A673 (cell line): ENCODE measurements at regions not wholly inside any gene's neighbourhood (a gene's known extent, or its start where the extent isn't known, plus 50 kb on each side); places are given as distances from the start of the nearest gene placed in this dataset.

Source experiments
- BruUV-seq: library from RNA; stranded (reverse); fragments of 400-500 nt; replicated peaks from 2 replicates; lab custom pipeline; 2021; lab: Mats Ljungman, UMichigan
- CTCF ChIA-PET: fragments of 300-600 bp; sonication (Branson Sonifier 250); formaldehyde crosslinking; loops from one replicate; lab custom pipeline; 2022; ENCODE audit warnings: antibody characterized with exemption; lab: Charles Lee
- POLR2A ChIA-PET: fragments of 300-600 bp; sonication (Branson Sonifier 250); formaldehyde crosslinking; loops from one replicate; lab custom pipeline; 2022; ENCODE audit warnings: antibody characterized with exemption; ENCODE audit not compliant: low non-redundant PET; lab: Charles Lee
- DNase-seq: peaks from one replicate; pipeline ENCODE4 v3.0.0-alpha.2; 2015; ENCODE audit warnings: low spot score
- H3K27ac ChIP-seq: fragments of 200-600 bp; sonication (generic); 2 replicates; pipeline ENCODE4 v1.5.1; 2016; ENCODE audit warnings: mixed run types, low read depth, mild to moderate bottlenecking, mixed read lengths, antibody characterized with exemption, low read length; ENCODE audit not compliant: poor library complexity, severe bottlenecking
- H3K27me3 ChIP-seq: fragments of 200-600 bp; sonication (generic); replicated peaks from 2 replicates; pipeline ENCODE4 v1.6.1; 2017; ENCODE audit warnings: mixed run types, low read depth, mild to moderate bottlenecking, mixed read lengths, antibody characterized with exemption, low read length; ENCODE audit not compliant: insufficient read depth, poor library complexity
- H3K36me3 ChIP-seq: fragments of 200-600 bp; sonication (generic); 2 replicates; pipeline ENCODE4 v1.6.1; 2016; ENCODE audit warnings: mixed run types, mild to moderate bottlenecking, mixed read lengths, antibody characterized with exemption, low read length; ENCODE audit not compliant: insufficient read depth, poor library complexity, severe bottlenecking
- H3K4me1 ChIP-seq: fragments of 200-600 bp; sonication (generic); 2 replicates; pipeline ENCODE4 v1.6.1; 2017; ENCODE audit warnings: mixed run types, mild to moderate bottlenecking, mixed read lengths, antibody characterized with exemption, low read length; ENCODE audit not compliant: insufficient read depth, poor library complexity, severe bottlenecking
- H3K4me3 ChIP-seq: fragments of 200-600 bp; sonication (generic); 2 replicates; pipeline ENCODE4 v1.5.1; 2016; ENCODE audit warnings: low read depth, mixed run types, mild to moderate bottlenecking, mixed read lengths, low read length; ENCODE audit not compliant: poor library complexity, severe bottlenecking
- H3K9me3 ChIP-seq: fragments of 200-600 bp; sonication (generic); 2 replicates; pipeline ENCODE4 v1.6.1; 2016; ENCODE audit warnings: mixed run types, low read depth, mild to moderate bottlenecking, mixed read lengths, antibody characterized with exemption, low read length; ENCODE audit not compliant: poor library complexity, severe bottlenecking
- CTCF ChIP-seq: fragments of 300-800, 200-600 bp; sonication (generic); conservative IDR thresholded peaks from 2 replicates; pipeline ENCODE4 v1.5.1; 2017; ENCODE audit warnings: low read depth, mild to moderate bottlenecking, antibody characterized with exemption, low read length, moderate library complexity, mixed read lengths
- EZH2 ChIP-seq: fragments of 200-600 bp; sonication (generic); IDR thresholded peaks from 2 replicates; pipeline ENCODE4 v1.6.1; 2017; ENCODE audit warnings: borderline replicate concordance, low read depth, mild to moderate bottlenecking, mixed read lengths, antibody characterized with exemption, low read length; ENCODE audit not compliant: poor library complexity, severe bottlenecking
- intact Hi-C: fragments of 100-400 bp; cut with micrococcal nuclease; formaldehyde crosslinking; loops from one replicate; pipeline ENCODE4 v1.10.0; 2022; ENCODE audit not compliant: unreplicated experiment

DNA sequence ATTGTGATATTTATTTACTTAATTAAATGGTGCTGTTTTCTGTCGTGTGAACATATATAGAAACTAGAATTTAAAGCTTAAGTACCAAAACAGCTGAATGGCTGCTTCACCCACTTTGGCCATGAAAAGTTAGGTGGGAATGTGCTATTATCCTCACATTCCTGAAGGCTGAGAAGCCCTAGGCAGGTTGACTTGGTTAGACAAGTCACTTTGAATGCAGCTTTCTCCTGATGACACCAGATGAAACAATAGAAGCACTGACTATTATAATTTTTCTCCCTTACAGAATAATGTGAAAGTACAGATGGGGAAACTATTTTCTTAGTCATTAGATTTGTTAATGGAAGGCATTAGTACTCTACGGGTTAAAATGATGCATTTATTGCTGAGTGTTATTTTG lies 65.1 kb upstream of the C5orf46 start:
- intact Hi-C loops = no loop called here
- Histone ChIP-seq H3K27me3 (peaks cover 3% of the 10 kb centered on the region), H3K27ac (no peak overlapping the region), H3K4me1 (no peaks in the 10 kb centered on the region), H3K36me3 (no peaks in the 10 kb centered on the region), H3K9me3 (no peaks in the 10 kb centered on the region), H3K4me3 (no peak overlapping the region)
- POLR2A ChIA-PET = no interaction called here
- TF ChIP-seq CTCF (no peak), EZH2 (no peak)
- no peak for DNase-seq
- BruUV-seq = no TSS peak
- CTCF ChIA-PET = no interaction called here

DNA sequence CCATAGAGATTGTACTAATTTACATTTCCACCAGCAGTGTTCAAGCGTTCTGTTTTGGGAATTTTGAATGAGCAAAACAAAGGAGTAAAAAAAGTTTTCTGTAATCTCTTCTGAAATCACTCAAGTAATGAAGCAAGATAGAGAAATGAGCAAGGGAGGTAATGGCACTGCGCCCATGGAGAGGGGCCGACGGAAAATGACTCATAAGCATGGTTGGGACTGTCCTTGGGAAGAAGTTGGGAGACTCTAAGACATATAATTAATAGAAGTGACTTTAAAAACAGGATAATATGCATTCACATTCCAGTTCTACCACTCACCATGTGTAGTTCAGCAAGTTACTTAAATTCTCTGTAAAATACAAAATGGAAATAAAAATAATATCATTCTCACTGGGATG lies 62.5 kb upstream of the C5orf46 start:
- ChIA-PET CTCF (no interaction called here), POLR2A (no interaction called here)
- peak; percentile 23 for DNase-seq
- Histone ChIP-seq H3K27ac (no peak overlapping the region), H3K36me3 (no peaks in the 10 kb centered on the region), H3K9me3 (no peaks in the 10 kb centered on the region), H3K4me3 (no peak overlapping the region), H3K4me1 (no peaks in the 10 kb centered on the region), H3K27me3 (peaks cover 3% of the 10 kb centered on the region)
- intact Hi-C loops = no loop called here
- no TSS peak for BruUV-seq
- TF ChIP-seq CTCF (no peak), EZH2 (no peak)

GRCh38 chr5:147966829-147967228 lies 60.5 kb upstream of the C5orf46 start:
- DNase-seq = no peak
- H3K36me3 ChIP-seq = no peaks in the 10 kb centered on the region
- no peaks in the 10 kb centered on the region for H3K9me3 ChIP-seq
- POLR2A ChIA-PET = no interaction called here
- intact Hi-C loops = no loop called here
- H3K4me3 ChIP-seq = no peak overlapping the region
- CTCF ChIA-PET = no interaction called here
- H3K27ac ChIP-seq = no peak overlapping the region
- H3K4me1 ChIP-seq = no peaks in the 10 kb centered on the region
- BruUV-seq = no TSS peak
- peaks cover 13% of the 10 kb centered on the region for H3K27me3 ChIP-seq
- TF ChIP-seq CTCF (no peak), EZH2 (no peak)
